ENCODE measurements at regions not wholly inside any gene's neighbourhood (a gene's known extent, or its start where the extent isn't known, plus 50 kb on each side); places are given as distances from the start of the nearest gene placed in this dataset.

GRCh38 chr1:239593527-239593926 is 207.2 kb downstream of the CHRM3 start:
- DNase-seq (ENCODE audit: low read depth in 4 of 4, low spot score in 1 of 4) = no peak

- DNase-seq (ENCODE audit: low read depth in 4 of 4, low spot score in 1 of 4) = no peak
These were observed 214.2 kb downstream of the CHRM3 start for GRCh38 chr1:239600588-239600987.

- no peak for DNase-seq (ENCODE audit: low read depth in 4 of 4, low spot score in 1 of 4)
These were observed 214.7 kb downstream of the CHRM3 start for GRCh38 chr1:239601108-239601507.

DNA sequence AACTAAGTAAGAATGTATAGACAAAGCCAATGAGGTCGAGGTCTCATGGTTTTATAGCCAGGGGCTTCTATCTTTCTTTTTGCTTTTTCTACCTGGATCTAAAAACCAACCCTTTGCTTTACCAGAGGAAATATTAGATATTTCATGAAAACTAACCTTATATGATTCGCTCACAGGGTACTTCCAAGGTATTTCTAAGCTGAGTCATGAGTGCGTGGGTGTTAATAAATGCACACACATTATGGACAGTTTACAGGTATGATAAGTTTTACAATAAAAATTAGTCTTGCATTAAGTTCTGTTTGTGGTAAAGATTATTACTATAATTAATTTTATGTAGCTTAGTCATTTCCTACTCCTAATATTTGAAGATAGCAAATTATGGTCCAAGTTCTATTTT is 217.2 kb downstream of the CHRM3 start:
- no peak for DNase-seq (ENCODE audit: low read depth in 4 of 4, low spot score in 1 of 4)

GRCh38 chr1:239606850-239607400 is 220.6 kb downstream of the CHRM3 start:
- DNase-seq (ENCODE audit: low read depth in 4 of 4, low spot score in 1 of 4) = no peak

DNA sequence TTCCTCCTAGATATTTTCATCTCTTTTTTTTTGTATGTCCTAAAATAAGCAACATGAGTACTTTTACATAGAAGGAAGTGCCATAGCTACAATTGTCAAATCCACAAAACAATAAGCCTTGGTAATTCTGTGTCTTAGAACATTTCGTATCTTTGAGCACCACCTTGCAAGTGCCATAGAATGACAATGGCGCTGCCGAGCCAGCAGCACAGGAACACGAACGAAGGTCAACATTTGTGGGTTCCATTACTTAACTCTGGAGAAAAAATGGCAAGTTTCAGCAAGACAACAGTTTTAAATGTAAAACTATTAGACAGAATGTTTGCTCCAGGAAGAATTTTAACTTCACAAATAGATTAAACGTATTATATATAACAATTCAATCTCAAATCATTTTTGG is 222.1 kb downstream of the CHRM3 start:
- DNase-seq (ENCODE audit: low read depth in 4 of 4, low spot score in 1 of 4) = no peak

DNA sequence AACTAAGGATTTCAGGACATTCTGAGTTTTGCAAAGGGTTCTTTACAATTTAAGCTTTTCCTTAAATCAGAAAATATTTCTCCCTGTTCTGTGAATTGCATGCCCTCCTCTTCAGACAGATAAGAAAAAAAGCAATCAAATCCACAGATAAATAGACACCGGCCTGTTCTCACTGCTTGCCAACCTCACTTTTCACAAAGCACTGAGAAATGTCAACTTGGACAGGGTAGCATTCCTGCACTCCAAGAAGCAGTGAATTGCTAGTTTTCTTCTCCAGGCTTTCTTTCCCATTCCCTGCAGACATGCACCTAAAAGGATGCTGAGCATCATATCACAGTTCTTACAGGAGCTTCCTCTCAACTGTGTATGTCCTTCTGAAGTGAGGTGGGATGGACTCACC is 226.0 kb downstream of the CHRM3 start:
- DNase-seq (ENCODE audit: low read depth in 4 of 4, low spot score in 1 of 4) = no peak

DNA sequence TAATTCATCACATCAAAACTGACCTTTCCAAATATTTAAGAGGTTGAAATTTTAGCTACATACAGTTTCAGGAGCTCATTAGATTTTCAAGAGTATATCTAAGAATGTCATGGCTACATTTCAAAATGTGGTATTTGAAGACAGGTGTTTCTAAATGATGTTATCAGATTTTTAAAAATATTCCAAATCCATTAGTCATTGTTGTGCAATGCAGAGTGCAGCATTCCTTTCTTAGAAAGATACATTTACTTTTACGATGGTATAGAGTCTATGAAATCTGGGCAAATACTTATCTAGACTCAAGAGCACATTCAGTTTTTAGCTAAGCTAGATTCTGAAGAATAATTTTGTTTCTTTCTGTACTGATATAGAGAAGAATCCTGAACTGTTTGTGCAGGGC is 230.3 kb downstream of the CHRM3 start:
- DNase-seq (ENCODE audit: low read depth in 4 of 4, low spot score in 1 of 4) = no peak

DNA sequence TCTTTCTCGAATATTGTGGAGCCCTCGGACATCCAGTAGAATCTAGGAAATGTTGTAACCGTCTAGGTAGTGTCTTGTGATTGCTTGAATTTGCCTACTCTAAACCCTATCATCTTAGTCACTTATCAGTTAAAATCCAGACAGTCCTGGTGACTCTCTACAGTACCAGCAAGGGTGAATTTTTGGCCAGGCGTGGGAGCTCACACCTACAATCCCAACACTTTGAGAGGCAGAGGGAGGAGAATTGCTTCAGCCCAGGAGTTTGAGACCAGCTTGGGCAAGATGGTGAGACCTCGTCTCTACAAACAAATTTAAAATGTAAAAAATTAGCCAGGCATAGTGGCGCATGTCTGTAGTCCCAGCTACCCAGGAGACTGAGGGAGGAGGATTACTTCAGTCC is 230.9 kb downstream of the CHRM3 start:
- DNase-seq (ENCODE audit: low read depth in 4 of 4, low spot score in 1 of 4) = no peak

DNA sequence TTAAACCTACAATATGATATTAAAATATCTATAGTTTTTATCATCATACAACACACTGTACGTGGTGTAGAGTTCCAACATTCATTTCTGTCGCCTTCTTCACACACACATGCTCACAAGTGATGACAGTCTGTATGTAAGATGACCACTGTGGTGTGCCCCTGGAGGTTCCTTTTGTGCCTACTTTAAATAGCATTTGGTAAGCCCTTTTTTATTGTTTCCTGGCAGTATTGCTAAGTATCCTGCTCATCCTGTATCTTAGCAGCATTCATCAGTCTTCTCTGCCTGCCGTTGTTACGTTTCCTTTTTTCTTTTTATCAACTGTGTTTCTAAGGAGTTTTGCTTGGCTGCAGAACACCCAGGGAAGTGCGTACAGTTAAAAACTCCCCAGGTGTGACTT is 231.4 kb downstream of the CHRM3 start:
- DNase-seq (ENCODE audit: low read depth in 4 of 4, low spot score in 1 of 4) = no peak

- DNase-seq (ENCODE audit: low read depth in 4 of 4, low spot score in 1 of 4) = no peak
These were observed 232.8 kb downstream of the CHRM3 start for GRCh38 chr1:239619190-239619589.

DNA sequence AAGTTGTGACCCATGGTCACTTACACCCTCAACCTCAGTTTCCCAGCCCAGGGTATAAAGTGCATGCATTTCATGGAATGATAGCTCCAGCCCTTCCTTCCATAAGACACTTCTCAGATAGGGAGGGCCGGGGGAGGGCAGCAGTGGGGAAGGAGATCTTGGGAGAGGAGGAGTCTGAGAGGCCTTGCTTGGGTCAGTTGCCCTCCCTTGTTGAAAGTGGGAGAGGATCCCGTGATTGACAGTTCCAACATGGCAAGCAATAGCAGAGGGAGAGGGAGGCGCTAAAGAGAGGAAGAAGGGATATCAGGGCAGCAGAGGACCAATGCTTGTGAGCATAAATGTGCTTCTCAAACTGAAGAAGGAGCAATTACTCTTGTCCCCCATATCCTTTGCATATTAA is 244.4 kb downstream of the CHRM3 start:
- DNase-seq (ENCODE audit: low read depth in 4 of 4, low spot score in 1 of 4) = no peak

DNA sequence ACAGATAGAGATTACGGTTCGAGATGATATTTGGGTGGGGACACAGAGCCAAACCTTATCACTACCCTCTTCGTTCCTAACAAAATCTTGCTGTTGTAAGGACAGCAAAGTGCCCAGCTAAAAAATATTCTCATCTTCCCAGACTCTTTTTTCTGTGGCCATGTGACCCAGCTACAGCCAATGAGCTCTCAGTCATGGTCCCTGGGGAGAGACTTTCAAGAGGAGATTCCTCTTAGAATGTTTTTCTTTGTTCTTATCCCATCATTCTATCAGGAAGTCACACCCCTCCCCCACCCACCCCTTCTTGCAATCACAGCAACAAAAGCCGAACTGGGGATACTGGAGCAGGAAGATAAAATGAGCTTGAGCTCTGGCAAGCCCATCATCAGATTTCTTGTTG is 247.1 kb downstream of the CHRM3 start:
- no peak for DNase-seq (ENCODE audit: low read depth in 4 of 4, low spot score in 1 of 4)

DNA sequence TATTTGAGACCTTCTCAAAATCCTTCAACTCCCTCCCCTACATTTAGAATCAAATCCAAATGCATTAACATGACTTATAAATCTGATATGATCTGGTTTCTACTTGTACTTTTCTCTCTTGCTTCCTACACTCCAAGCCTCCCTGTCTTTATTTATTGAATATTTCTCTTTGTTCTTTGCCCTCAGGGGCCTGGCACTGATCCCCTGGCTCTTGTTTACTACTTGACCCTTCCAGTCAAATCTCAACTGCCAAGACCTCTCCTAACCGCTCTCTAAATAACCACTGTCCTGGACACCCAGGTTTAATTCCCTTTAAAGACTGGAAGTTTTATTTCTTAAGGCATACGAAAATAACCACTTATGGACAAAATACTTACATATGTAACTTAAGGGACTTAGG is 248.9 kb downstream of the CHRM3 start:
- DNase-seq (ENCODE audit: low read depth in 4 of 4, low spot score in 1 of 4) = no peak

DNA sequence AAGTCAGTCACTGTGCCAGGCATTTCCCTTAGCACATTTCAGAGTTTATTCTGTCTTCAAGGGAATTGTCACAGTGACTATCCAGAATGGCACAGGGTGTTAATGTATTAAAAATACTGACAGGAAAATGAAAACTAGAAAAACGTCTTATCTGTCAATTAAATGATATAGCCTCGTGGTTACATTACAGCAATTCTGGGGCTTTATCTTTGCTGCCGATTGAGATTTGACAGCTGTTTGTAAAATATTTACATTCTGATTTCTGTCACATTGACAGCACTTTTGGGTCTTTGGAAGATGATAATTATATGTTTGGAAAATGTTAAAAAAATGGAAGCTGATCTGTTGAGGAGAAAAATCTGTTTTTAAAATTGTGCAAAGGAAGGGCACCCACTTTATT is 250.0 kb downstream of the CHRM3 start:
- no peak for DNase-seq (ENCODE audit: low read depth in 4 of 4, low spot score in 1 of 4)

DNA sequence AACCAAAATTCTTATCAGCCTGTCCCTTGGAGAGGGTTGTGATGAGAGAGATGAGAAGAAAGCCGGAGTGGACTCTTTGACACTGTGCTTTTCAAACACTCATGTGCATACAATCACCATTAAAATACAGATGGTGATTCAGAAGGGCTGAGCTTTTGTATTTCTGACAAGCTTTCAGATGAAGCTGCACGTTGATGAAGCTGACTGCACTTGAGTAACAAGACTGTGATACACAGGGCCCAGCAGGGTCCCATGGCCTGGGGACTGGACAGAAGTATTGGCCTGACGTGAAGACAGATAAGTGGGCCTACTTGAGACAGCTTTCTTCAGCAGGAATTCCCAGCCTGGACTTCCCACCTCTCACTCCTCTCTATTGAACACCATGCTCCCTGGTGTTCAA is 258.2 kb downstream of the CHRM3 start:
- DNase-seq (ENCODE audit: low read depth in 4 of 4, low spot score in 1 of 4) = no peak

DNA sequence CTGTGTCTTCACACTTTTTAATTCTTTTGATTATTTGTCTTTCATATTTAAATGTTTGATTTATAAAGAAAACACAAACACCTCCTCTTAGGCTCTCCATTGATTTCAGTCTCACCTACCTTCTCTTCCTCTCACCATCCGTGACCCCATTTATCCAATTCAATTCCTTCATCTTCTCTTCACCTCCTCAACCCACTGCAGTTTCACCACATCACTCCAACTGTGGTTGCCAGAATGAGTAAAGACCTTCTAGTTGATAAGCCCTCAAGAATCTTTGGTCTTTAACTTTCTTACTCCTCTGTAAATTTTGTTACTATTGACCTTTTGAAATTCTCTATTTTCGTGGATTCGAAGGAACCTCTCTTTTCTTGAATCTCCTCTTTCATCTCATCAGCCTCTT is 260.7 kb downstream of the CHRM3 start:
- no peak for DNase-seq (ENCODE audit: low read depth in 4 of 4, low spot score in 1 of 4)

- DNase-seq (ENCODE audit: low read depth in 4 of 4, low spot score in 1 of 4) = no peak
These were observed 261.7 kb downstream of the CHRM3 start for GRCh38 chr1:239647964-239648632.

GRCh38 chr1:239655023-239655422 is 268.7 kb downstream of the CHRM3 start:
- DNase-seq (ENCODE audit: low read depth in 4 of 4, low spot score in 1 of 4) = no peak

- DNase-seq (ENCODE audit: low read depth in 4 of 4, low spot score in 1 of 4) = no peak
These were observed 270.9 kb downstream of the CHRM3 start for GRCh38 chr1:239657291-239657690.

GRCh38 chr1:239662950-239663349 is 276.6 kb downstream of the CHRM3 start:
- no peak for DNase-seq (ENCODE audit: low read depth in 4 of 4, low spot score in 1 of 4)

GRCh38 chr1:239672256-239672655 is 285.9 kb downstream of the CHRM3 start:
- no peak for DNase-seq (ENCODE audit: low read depth in 4 of 4, low spot score in 1 of 4)

GRCh38 chr1:239675735-239676134 is 289.4 kb downstream of the CHRM3 start:
- DNase-seq (ENCODE audit: low read depth in 4 of 4, low spot score in 1 of 4) = no peak
